Hepatocyte (in vitro differentiated cells): ENCODE measurements at regions not wholly inside any gene's neighbourhood (a gene's known extent, or its start where the extent isn't known, plus 50 kb on each side); places are given as distances from the start of the nearest gene placed in this dataset. TPM values are rescaled to one million over a fixed set of nuclear protein-coding genes. Genes with fewer than 3 reads are reported as not detected.
"Not testable (repeated sequence)": the region's sequence is repeated elsewhere in the genome, so short reads cannot be mapped to it uniquely, and the experiment has no call there.

Source experiments
- DNase-seq: peaks from one replicate; pipeline ENCODE4 v3.0.0-alpha.2; 2016; ENCODE audit warnings: low spot score
- H2AFZ ChIP-seq: fragments of 200-600 bp; sonication (generic); 2 replicates; pipeline ENCODE4 v1.6.0; 2016; ENCODE audit warnings: antibody characterized with exemption, mild to moderate bottlenecking
- H3K27ac ChIP-seq: fragments of 200-600 bp; sonication (generic); 2 replicates; pipeline ENCODE4 v1.5.1; 2016; ENCODE audit warnings: mild to moderate bottlenecking
- H3K27me3 ChIP-seq: fragments of 200-600 bp; sonication (generic); 2 replicates; pipeline ENCODE4 v1.6.1; 2016
- H3K36me3 ChIP-seq: fragments of 200-600 bp; sonication (generic); replicated peaks from 2 replicates; pipeline ENCODE4 v1.5.1; 2016; ENCODE audit warnings: low read depth; ENCODE audit not compliant: insufficient read depth
- H3K4me1 ChIP-seq: fragments of 200-600 bp; sonication (generic); 2 replicates; pipeline ENCODE4 v1.5.1; 2016; ENCODE audit warnings: mild to moderate bottlenecking, moderate library complexity; ENCODE audit not compliant: insufficient read depth
- H3K4me2 ChIP-seq: fragments of 200-600 bp; sonication (generic); 2 replicates; pipeline ENCODE4 v1.6.0; 2016
- H3K4me3 ChIP-seq: fragments of 200-600 bp; sonication (generic); 2 replicates; pipeline ENCODE4 v1.5.1; 2016; ENCODE audit warnings: mild to moderate bottlenecking
- H3K79me2 ChIP-seq: fragments of 200-600 bp; sonication (generic); 2 replicates; pipeline ENCODE4 v1.6.0; 2017; ENCODE audit warnings: mild to moderate bottlenecking
- H3K9me2 ChIP-seq: fragments of 200-600 bp; sonication (generic); replicated peaks from 2 replicates; pipeline ENCODE4 v1.6.0; 2017; ENCODE audit warnings: mild to moderate bottlenecking; ENCODE audit not compliant: insufficient read depth
- H3K9me3 ChIP-seq: fragments of 200-600 bp; sonication (generic); 2 replicates; pipeline ENCODE4 v1.5.1; 2016; ENCODE audit warnings: low read depth, mild to moderate bottlenecking
- H4K20me1 ChIP-seq: fragments of 200-600 bp; sonication (generic); 2 replicates; pipeline ENCODE4 v1.6.0; 2016; ENCODE audit warnings: mild to moderate bottlenecking; ENCODE audit not compliant: insufficient read depth, poor library complexity, severe bottlenecking
- WGBS: methylation state at CpG from one replicate; pipeline ENCODE4 v1.1.6; 2016; ENCODE audit warnings: low lambda C conversion rate; ENCODE audit errors: missing lambda C conversion rate; 5-methylcytosine and 5-hydroxymethylcytosine counted together
- small RNA-seq: library from RNA; depleted of rRNA; stranded (forward); fragments of <200 nt; gene quantifications from one replicate; pipeline ENCODE3, GENCODE V24; 2014

- not testable (repeated sequence) for H3K4me2 ChIP-seq, H3K36me3 ChIP-seq
Measured at GRCh38 chr5:50613057-50613456, 53.4 kb upstream of the PARP8 start.

More at GRCh38 chr5:50613057-50613456, 53.4 kb upstream of the PARP8 start:
- not testable (repeated sequence) for H4K20me1 ChIP-seq, DNase-seq, H3K9me2 ChIP-seq, H3K9me3 ChIP-seq, H2AFZ ChIP-seq, H3K27me3 ChIP-seq, H3K79me2 ChIP-seq, H3K4me3 ChIP-seq, H3K27ac ChIP-seq, H3K4me1 ChIP-seq
- 89% methylated on average over 3 of the region's 3 CpGs for WGBS

Small RNA genes in the stretch of these regions (small RNA-seq; reads per million reads assigned to genes)
- gene AC112187.2 = not detected
